SIG-M5 treated with dmso at 0.1 percent for 504 hours (cell line): ENCODE measurements at regions not wholly inside any gene's neighbourhood (a gene's known extent, or its start where the extent isn't known, plus 50 kb on each side); places are given as distances from the start of the nearest gene placed in this dataset.
"Not testable (repeated sequence)": the region's sequence is repeated elsewhere in the genome, so short reads cannot be mapped to it uniquely, and the experiment has no call there.

Experiments
- DNase-seq: peaks from one replicate; lab custom pipeline; 2025; ENCODE audit not compliant: unreplicated experiment; lab: John Stamatoyannopoulos, UW

DNA sequence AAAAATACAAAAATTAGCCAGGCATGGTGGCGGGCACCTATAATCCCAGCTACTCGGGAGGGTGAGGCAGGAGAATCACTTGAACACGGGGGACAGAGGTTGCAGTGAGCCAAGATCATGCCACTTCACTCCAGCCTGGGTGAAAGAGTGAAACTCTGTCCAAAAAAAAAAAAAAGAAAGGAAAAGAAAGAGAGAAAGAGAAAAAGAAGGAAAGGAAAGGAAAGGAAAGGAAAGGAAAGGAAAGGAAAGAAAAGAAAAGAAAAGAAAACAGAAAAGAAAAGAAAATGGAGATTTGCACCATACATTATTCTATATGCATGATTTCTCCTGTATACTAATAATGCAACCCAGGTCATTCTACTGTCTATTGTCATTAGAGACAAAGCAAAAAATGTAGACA lies 421.5 kb downstream of the PCDH19 start:
- not testable (repeated sequence) for DNase-seq

DNA sequence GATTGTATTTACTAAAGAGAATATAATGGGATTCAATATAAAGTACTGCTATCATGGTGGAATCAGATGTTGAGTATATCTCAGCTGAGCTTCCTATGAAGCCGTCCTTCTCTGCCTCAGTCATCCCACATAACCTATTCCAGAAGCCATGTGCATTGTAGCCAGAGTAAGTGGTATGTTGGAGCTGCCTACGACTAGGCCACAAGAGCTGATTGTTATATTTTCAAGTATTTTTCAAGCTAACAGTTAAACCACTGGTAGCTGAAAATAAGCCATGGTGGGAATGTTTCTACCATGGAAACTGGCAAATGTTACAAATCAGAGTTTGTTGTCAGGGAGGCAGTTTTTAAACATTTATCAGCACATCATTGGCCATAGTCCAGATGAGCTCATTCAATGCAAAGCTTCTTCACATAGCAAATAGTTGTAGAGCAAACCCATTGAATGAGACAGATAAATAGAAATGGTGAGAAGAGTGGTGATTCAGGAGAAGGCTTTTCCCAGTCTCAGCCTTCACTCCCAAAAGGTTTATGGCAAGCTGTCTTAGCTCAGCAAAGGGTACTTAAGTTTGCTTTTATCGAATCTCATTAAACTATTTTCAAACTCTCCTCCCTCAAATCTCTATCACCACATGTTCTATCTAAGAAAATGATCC lies 436.4 kb downstream of the PCDH19 start:
- no peak for DNase-seq

DNA sequence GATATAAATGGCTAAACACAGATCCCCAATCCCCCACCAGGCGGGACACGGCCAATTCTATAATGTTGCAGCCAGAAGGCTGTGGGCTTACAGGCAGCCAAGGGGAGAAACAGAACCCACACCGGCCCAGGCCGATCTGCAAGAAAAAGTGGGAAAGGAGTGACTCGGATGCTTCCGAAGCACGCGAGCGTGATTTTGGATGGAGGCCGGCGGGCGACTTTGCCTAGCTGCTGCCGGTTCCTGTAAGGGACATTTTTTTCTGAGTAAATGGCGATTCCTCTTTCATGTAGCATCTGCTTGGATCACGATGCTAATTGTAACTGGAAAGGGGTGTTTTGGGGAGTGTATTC lies 470.2 kb downstream of the PCDH19 start:
- no peak for DNase-seq

DNA sequence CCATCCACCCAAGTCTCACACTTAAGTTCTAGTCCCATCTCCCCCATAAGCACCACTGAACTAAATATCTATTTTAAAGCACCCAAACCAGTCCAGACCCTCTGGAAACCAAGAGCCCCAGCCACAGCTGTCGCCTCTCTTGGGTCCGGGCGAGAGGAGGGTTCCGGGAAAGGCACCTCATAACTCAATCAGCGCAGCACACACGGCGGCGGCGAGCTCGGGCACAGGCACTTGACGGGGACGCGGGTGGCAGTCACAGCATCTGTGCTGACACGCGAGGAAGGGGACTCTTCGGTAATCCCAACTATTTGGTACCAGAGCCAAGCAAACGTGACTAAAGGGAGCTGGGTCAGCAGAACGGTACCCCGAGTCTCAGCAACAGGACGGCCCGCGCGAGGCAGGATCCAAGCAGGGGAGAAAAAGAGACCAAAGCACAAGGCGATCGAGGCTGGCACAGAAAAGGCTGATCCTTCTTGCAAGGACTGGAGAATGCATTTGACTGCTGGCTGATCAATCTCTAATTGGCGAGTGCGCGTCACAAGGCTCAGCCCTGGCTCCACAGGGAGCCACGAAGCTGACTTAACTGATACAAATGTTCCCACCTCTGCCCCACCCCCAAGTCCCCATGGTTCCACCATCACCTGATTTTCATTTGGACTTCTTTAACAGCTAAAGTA lies 470.7 kb downstream of the PCDH19 start:
- not testable (repeated sequence) for DNase-seq

DNA sequence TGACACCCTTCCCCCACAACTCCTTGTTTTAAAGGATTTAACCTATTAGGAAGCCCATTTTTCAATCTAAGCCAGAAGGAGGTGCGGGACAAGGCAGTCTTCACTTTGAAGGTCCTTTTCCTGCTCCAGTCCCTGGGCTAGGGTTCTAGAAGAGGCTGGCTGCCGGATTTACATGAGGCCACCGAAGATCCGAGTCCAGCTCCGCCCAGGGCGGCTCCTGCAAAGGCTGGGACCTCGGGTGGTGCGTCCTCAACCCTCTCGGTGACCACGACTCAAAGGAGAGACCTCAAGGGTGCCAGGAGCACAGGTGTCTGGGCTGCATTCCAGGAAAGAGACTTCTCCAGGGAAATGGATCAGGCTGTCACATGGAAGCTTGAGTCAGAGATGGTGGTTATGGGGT lies 471.6 kb downstream of the PCDH19 start:
- DNase-seq, result no peak

DNA sequence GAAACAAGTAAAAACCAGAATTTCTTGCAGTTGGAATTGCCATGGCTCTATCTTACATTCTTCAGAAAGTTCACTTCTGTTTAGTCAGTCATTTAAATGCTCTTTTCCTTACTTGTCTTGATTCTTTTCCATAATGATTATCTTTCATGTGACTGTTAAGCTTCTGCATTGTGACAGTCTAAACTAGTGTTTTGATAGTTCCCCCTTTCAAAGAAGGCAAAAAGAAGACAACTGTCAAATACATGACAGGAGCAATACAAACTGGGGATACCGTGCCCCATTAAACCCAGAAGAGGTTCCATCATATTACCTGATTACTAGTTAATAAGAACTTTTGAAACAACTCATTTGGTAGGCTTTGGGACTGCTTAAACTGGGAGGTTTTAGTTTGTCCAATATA lies 476.2 kb downstream of the PCDH19 start:
- no peak for DNase-seq

DNA sequence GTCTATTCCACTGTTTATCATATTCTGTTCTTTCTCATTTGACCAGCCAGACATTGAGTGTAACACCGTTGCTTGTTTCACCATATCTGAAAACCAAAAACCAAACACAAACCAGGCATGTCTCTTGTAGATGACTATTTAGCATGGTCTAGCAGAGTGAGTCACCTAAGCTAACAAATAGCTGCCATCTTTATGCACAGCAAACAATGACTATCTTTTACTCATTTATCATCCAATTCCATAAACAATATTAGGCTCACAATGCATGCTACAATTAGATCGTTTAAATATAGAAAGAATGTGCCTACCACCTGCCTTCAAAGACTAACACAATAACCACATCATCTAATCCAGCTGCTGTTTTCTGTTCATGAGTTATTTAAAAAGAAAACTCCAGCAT lies 495.4 kb downstream of the PCDH19 start:
- DNase-seq, result no peak

DNA sequence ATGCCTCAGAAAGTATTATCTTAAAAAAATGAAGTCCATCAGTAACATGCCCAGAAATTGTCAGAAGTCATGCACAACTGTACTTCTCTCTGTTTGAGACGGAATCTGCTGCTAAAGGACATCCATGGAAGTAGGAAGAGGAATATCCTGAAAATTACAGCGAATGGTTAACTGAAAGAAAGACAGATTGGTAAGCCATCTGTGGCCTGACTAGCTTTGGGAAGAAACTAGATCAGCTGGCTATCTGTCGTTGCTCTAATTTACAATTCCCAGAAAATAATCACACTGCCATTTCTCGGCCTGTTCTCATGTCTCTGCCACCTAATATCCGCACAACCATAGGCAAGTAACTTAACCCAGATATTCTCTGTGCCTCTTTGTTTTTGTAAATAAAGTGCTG lies 496.5 kb downstream of the PCDH19 start:
- DNase-seq, result no peak

DNA sequence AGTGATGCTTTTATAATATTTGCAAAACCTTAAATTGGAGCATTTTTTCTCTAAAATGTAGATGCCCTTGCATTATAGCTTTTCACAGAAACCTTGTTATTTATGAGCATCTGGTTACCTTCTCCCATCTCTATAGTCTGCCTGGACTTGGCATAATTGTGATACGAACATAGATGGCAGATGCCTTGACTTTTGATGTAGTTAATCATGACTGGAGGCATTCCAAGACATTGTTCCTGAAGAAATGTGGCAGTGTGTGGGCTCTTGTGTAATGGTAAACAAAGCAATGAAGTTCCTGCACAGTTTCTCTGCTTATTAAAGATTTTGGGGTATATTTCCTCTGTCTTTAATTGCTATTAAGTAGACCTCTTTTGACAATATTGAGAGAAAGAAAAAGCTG lies 500.1 kb downstream of the PCDH19 start:
- no peak for DNase-seq

DNA sequence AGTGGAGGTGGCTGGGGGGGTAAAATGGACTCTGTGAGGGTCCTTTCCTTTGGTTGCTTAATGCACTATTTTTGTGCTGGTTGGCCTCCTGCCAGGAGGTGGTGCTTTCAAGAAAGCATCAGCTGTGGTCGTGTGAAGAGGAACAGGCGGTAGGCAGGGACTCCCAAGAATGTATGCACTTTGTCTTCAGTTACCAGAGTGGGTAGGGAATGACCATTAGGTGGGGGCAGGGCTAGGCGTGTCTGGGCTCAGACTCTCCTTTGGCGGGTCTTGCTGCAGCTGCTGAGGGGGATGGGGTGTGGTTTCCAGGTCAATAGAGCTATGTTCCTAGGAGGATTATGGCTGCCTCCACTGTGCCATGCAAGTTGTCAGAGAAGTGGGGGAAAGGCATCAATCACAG lies 509.0 kb downstream of the PCDH19 start:
- no peak for DNase-seq

DNA sequence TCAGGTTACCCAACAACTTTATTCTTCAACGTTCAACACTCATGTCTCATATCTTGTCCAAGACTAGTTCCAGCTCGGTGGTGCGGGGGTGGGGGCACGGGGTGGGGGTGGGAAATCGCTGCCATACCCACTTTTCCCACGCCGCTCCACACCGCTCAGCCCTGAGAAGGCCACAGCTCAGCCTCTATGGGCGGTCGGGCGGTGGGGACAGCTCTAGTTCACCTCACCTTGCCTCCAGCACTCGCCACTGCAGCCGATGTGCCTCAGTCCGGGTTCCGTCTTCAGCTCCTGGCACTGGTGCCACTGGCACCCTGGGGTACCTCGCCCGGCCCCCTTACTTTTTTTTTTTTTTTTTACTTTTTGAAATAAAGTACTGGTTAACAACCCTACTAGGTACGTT lies 522.2 kb downstream of the PCDH19 start:
- DNase-seq, result no peak

DNA sequence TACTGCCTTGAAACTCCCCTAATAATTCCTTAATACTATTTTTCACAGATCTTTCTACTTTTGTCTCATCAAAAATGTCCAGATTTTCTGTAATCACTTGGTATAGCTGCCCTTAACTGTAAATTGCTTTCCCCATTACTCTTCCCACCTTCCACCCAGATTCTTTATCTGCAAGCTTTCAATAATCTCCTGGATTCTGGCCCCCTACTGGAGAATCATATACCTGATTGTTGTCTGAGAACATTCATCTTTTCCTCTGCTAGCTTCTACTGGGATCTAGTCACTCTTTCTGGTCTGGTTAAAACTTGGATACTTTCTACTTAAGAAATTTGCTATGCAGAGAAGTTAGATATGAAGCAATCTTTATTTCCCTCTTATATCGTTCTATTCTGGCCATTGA lies 552.6 kb downstream of the PCDH19 start:
- no peak for DNase-seq

DNA sequence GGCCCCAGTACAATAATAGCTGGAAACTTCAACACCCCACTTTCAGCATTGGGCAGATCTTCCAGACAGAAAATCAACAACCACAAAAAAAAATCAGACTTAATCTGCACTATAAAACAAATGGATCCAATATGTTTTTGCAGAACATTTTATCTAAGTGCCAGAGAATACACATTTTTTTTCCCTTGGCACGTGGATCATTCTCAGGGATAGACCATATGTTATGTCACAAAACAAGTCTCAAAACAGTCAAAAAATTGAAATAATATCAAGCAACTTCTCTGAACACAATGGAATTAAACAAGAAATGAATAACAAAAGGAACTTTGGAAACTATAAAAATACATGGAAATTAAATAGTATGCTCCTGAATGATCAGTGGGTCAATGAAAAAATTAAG lies 576.3 kb downstream of the PCDH19 start:
- no peak for DNase-seq

DNA sequence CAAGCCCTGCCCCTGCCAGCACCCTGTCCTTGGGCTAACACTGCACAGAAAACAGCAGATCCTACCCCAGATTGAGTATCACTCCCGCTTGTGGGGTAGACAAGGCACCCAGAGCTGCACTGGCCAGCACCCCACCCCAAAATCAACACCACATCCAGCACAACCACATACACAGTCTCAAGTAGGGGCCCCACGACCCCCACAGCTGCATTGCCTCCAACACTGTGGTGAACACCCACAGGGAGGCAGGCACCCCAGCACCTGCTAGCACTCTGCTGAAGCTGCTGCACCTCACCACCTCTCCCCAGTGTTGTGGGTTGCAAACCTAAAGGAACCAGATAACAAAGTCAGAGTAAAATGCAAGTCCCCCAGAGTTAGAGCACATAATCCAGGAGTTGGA lies 589.9 kb downstream of the PCDH19 start:
- DNase-seq, result no peak

DNA sequence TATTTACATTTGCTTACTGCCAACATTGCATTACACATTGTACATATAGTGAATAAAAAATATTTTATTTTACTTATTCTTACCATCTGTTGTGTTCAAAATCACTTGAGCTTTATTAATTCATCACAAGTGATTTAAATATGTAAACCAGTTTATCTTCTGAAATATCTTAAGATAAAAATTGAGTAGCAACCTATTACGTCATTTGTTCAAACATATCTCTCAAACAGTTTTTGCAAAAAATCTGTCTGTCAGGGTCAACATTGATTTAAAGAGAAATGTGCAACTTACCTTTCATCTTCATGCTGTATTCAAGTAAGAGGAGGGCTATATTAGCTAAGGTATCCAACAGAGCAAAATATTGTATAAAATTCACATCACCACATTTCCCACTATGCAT lies 610.1 kb downstream of the PCDH19 start:
- DNase-seq, result no peak

DNA sequence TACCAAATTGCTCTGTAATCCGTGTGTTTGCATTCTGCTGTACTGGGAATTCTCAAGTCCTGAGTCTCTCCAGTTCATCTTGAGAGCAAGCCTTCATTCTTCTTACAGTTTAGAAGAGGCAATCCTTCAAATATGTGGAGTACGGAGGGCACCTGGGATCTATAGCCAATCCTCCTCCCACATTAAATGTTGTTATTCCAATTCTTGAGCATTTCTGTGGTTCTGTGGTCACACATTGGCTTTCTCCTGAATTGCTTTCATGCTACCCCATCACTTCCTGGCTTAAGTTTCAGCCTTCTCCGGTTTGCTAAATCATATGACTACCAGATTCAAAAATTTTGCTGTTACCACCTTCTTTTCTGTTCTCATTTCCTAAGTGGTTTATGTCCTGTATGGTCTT lies 611.1 kb downstream of the PCDH19 start:
- DNase-seq, result no peak

DNA sequence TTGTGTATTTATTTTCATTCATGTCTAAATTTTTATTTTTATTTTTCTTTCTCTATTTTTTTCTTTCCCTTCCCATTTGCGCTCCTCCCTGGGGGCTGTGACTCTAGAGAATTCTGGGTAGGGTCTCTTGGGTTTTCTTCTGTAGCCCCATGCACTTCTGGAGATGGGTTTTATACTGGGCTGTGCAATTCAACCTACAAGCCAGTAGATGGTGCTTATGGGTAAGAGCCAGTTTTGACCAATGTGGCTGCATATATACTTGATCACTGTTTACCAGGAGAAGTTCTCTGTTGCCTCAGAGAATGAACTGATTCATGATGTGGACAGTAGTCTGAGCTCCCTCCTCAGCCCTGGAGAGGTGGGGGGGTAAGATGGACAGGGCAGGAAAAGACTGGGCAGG lies 614.6 kb downstream of the PCDH19 start:
- DNase-seq, result no peak

DNA sequence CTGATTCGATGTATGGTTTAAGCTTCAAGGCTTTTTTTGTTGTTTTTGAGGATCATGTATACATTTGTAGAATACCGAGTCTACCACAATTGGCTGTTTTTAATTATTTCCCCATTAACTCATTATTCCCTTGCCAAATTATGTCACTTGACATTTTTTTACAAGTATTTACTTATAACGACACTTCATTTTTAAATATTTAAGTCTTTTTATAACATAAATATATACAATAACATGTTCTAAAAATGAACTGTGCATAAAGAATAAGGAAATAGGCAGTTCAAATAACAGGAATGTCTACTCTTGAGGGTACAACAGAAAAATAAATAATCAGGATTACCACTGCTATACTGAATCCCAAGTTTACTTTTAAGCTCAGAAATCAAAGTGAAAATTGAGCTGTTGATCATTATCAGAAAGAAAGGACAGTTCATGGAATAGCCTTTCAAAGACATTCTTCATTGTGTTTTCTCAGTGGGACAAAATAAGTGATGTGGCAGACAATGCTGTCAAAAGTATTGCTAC lies 627.5 kb downstream of the PCDH19 start:
- DNase-seq, result no peak

DNA sequence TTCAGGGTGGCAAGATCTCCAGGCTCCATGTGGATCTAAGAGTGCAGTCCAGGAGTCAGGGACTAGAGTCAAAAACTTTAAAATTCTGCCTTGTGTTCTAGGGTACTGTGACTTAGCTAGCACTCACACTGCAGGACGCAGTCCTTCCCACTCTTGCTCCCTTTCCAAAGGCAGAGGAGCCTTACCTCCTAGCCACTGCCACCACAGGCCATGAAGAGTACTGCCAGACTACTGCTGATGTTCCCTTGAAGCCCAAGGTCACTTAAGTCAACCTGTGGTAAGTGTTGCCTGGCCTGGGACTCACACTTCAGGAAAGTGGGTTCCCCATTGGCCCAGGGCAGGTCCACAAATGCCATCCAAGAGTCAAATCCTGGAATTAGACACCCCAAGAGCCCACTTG lies 632.2 kb downstream of the PCDH19 start:
- DNase-seq, result no peak

DNA sequence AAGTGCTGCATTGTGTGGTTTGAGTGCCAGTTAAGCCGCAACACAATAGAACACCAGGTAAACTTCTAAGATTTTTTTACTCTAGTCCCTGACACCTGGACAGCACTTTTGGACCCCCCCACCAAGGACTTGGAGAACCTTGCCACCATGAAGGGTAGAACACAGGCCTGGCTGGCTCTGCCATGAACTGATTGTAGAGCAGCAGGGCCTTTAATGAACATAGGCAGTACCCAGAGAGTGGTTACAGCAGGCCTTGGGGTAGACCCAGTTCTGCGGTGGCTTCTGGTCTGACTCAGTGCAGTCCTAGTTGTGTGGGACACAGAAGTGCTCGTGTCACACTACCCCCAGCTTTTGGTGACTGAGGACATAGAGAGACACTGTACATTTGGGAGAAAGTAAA lies 648.3 kb downstream of the PCDH19 start:
- DNase-seq, result no peak

DNA sequence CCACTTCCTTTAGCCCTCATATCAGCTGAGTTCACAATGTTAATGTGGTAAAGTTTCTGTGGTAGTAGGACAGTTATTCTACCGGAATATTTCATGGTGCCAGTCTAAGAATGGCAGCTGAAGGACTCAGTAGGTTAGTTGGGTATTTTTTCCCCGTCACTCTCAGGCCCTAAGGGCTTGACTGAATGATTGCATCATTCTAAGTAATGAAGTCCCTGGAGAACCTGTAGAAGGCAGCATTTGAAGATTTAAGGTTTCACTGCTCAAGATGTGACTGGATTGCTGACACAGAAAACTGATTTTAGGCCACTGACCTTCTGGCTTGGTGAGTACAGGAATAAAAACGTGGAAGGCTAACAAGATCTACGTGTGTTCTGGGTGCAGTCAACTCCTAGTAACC lies 657.3 kb downstream of the PCDH19 start:
- no peak for DNase-seq

DNA sequence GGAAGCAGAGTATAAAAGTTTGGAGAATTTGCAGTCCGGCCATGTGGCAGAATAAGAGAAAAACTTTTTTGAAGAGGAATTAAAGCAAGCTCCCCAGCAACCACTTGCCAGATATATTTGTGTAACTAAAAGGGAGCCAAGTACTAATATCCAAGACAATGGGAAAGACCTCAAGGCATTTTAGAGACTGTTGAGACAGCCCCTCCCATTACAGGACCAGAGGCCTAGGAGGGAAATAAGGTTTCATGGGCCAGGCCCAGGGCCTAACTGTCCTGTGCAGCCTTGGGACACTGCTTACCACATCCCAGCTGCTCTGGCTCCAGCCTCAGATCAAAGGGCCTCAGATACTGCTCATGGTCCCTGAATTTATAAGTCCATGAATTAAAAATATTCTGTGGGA lies 659.4 kb downstream of the PCDH19 start:
- DNase-seq, result no peak

DNA sequence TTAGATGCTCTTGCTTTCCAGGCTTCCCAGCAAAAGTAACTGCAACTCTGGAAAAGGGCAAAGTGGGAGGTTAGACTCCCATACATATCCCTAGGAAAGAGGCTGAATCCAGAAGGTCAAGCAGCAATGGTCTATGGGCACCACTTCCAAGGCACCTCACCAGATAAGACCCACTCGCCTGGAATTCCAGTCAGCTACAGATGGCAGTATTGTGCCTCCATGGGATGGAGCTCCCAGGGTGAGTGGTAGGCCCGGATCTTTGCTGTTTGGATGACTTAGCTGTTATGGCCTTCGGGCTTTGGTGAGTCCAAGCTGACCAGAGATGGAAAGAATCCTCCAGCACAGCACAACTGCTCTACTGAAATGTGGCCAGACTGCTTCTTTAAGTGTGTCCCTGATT lies 688.0 kb downstream of the PCDH19 start:
- DNase-seq, result no peak
